OCI-LY3 (cell line): ENCODE measurements at regions not wholly inside any gene's neighbourhood (a gene's known extent, or its start where the extent isn't known, plus 50 kb on each side); places are given as distances from the start of the nearest gene placed in this dataset.

Source experiments
- EZH2phosphoT487 ChIP-seq: fragments of 200-600 bp; shearing (Covaris generic); IDR thresholded peaks from 2 replicates; pipeline ENCODE4 v1.6.1; 2018; ENCODE audit warnings: antibody characterized with exemption, mixed run types, low read depth
- TF ChIP-seq, protein P1 (sequence below): fragments of 200-600, 300-600 bp; sonication (generic); IDR thresholded peaks from 2 replicates; pipeline ENCODE4 v1.5.1; 2014; ENCODE audit warnings: antibody characterized with exemption, low read length, low read depth

DNA sequence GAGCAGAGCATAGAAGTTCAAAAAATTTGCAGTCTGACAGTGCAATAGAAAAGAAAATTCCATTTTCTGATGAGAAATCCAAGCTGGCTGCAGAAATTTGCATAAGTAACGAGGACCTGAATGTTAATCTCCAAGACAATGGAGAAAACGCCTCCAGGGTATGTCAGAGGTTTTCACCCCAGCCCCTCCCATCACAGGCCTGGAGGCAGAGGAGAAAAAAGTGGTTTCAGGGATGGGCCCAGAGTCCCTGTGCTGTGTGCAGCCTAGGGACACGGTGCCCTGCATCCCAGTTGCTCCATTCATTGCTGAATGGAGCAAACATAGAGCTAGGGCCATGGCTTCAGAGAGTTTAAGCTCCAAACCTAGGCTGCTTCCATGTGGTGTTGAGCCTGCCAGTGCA is 327.9 kb upstream of the KHDRBS2 start:
- TF ChIP-seq EZH2phosphoT487: no peak
- TF ChIP-seq, protein P1, sequence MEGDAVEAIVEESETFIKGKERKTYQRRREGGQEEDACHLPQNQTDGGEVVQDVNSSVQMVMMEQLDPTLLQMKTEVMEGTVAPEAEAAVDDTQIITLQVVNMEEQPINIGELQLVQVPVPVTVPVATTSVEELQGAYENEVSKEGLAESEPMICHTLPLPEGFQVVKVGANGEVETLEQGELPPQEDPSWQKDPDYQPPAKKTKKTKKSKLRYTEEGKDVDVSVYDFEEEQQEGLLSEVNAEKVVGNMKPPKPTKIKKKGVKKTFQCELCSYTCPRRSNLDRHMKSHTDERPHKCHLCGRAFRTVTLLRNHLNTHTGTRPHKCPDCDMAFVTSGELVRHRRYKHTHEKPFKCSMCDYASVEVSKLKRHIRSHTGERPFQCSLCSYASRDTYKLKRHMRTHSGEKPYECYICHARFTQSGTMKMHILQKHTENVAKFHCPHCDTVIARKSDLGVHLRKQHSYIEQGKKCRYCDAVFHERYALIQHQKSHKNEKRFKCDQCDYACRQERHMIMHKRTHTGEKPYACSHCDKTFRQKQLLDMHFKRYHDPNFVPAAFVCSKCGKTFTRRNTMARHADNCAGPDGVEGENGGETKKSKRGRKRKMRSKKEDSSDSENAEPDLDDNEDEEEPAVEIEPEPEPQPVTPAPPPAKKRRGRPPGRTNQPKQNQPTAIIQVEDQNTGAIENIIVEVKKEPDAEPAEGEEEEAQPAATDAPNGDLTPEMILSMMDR: no peak
